HepG2 (cell line): ENCODE measurements at regions not wholly inside any gene's neighbourhood (a gene's known extent, or its start where the extent isn't known, plus 50 kb on each side); places are given as distances from the start of the nearest gene placed in this dataset.

Experiments used
- DR1 ChIP-seq: sonication (generic); formaldehyde crosslinking; IDR thresholded peaks from 2 replicates; pipeline ENCODE4 v1.8.0; 2021; ENCODE audit warnings: mild to moderate bottlenecking, missing genetic modification reagents, inconsistent platforms
- EP300 ChIP-seq, 3 experiments: sonication (generic) in 1 of 3; formaldehyde crosslinking in 1 of 3; IDR thresholded peaks; 2 replicates each; pipeline versions ENCODE4 v1.5.1 to v1.6.1; 2011 to 2020; ENCODE audit warnings: low read depth in 2 of 3, low read length in 2 of 3, borderline replicate concordance in 1 of 3, improper control_type of control experiment in 1 of 3, mild to moderate bottlenecking in 1 of 3, missing genetic modification reagents in 1 of 3, moderate library complexity in 1 of 3
- KDM1A ChIP-seq: IDR thresholded peaks from 2 replicates; pipeline ENCODE4 v1.6.1; 2016; ENCODE audit warnings: missing compliant biosample characterization
- MAFK ChIP-seq, 2 experiments: IDR thresholded peaks in 1 of 2; conservative IDR thresholded peaks in 1 of 2; 2 replicates each; pipeline ENCODE4 v1.6.1; 2011; ENCODE audit warnings: improper control_type of control experiment in 2 of 2, low read length in 2 of 2
- TF ChIP-seq, protein P1 (sequence below): sonication (generic); formaldehyde crosslinking; IDR thresholded peaks from 2 replicates; pipeline ENCODE4 v1.5.0; 2020; ENCODE audit warnings: mild to moderate bottlenecking, missing genetic modification reagents, moderate library complexity
- TF ChIP-seq, protein P2 (sequence below): sonication (generic); formaldehyde crosslinking; IDR thresholded peaks from 2 replicates; pipeline ENCODE4 v1.4.0; 2020; ENCODE audit warnings: missing genetic modification reagents, low read depth, mild to moderate bottlenecking, borderline replicate concordance
- TF ChIP-seq, protein P3 (sequence below): sonication (generic); formaldehyde crosslinking; IDR thresholded peaks from 2 replicates; pipeline ENCODE4 v1.5.0; 2020; ENCODE audit warnings: missing genetic modification reagents
- TF ChIP-seq, protein P4 (sequence below): IDR thresholded peaks from 2 replicates; pipeline ENCODE4 v1.6.1; 2012; ENCODE audit warnings: low read length, improper control_type of control experiment
- TF ChIP-seq, protein P5 (sequence below): IDR thresholded peaks from 2 replicates; pipeline ENCODE4 v1.6.1; 2012; ENCODE audit warnings: inconsistent platforms
- TF ChIP-seq, protein P6 (sequence below), 2 experiments: sonication (generic) in 1 of 2; formaldehyde crosslinking in 1 of 2; IDR thresholded peaks; 2 replicates each; pipeline versions ENCODE4 v1.4.0 to v1.6.1; 2018 to 2020; ENCODE audit warnings: missing genetic modification reagents in 2 of 2, borderline replicate concordance in 1 of 2, low read depth in 1 of 2, mild to moderate bottlenecking in 1 of 2, missing biosample characterization in 1 of 2

DNA sequence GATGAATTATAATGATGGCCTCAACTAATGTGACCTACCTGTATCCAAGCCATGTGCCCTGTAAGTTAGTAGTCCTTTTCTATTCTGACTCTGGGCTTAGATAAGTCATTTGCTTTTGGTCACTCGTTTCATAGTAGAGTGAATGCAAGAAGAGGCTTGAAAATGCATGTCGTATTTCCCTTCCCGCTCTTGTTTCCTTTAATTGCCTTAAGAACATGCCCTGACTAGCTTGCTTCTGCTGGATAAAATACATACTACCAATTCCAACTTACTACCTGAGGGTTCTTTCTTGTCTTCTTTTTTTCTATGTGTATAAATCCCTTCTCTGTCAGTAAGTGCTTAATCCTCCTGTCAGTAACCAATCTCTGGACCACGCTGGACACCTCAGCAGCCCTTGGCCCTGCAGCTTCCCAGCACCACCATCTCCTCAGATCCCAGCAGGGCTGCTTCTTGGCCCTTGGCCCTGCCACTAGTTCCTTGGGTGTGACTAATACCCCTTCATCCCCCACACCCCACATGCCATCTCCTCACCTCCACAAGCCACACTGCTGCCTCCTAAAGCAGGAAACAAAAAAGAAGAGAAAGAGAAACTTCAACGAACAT is 771.7 kb downstream of the IGSF11 start:
- TF ChIP-seq, protein P1, sequence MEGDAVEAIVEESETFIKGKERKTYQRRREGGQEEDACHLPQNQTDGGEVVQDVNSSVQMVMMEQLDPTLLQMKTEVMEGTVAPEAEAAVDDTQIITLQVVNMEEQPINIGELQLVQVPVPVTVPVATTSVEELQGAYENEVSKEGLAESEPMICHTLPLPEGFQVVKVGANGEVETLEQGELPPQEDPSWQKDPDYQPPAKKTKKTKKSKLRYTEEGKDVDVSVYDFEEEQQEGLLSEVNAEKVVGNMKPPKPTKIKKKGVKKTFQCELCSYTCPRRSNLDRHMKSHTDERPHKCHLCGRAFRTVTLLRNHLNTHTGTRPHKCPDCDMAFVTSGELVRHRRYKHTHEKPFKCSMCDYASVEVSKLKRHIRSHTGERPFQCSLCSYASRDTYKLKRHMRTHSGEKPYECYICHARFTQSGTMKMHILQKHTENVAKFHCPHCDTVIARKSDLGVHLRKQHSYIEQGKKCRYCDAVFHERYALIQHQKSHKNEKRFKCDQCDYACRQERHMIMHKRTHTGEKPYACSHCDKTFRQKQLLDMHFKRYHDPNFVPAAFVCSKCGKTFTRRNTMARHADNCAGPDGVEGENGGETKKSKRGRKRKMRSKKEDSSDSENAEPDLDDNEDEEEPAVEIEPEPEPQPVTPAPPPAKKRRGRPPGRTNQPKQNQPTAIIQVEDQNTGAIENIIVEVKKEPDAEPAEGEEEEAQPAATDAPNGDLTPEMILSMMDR (CRISPR knock-in tag), result no peak
- TF ChIP-seq MAFK (conservative IDR thresholded peaks at IDR 0.05 in 1 of 2, IDR thresholded peaks at IDR 0.05 in 1 of 2; ENCODE audit: low read length in 2 of 2), result no peak
- TF ChIP-seq DR1 (CRISPR knock-in tag), result no peak
- TF ChIP-seq, protein P2, sequence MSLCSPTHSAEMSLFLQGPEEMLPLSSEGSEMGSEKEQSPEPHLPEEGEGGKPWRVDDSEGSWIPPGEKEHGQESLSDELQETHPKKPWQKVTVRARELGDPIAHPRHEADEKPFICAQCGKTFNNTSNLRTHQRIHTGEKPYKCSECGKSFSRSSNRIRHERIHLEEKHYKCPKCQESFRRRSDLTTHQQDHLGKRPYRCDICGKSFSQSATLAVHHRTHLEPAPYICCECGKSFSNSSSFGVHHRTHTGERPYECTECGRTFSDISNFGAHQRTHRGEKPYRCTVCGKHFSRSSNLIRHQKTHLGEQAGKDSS (CRISPR knock-in tag), result no peak
- TF ChIP-seq, protein P3, sequence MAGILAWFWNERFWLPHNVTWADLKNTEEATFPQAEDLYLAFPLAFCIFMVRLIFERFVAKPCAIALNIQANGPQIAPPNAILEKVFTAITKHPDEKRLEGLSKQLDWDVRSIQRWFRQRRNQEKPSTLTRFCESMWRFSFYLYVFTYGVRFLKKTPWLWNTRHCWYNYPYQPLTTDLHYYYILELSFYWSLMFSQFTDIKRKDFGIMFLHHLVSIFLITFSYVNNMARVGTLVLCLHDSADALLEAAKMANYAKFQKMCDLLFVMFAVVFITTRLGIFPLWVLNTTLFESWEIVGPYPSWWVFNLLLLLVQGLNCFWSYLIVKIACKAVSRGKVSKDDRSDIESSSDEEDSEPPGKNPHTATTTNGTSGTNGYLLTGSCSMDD (CRISPR knock-in tag), result no peak
- TF ChIP-seq, protein P4, sequence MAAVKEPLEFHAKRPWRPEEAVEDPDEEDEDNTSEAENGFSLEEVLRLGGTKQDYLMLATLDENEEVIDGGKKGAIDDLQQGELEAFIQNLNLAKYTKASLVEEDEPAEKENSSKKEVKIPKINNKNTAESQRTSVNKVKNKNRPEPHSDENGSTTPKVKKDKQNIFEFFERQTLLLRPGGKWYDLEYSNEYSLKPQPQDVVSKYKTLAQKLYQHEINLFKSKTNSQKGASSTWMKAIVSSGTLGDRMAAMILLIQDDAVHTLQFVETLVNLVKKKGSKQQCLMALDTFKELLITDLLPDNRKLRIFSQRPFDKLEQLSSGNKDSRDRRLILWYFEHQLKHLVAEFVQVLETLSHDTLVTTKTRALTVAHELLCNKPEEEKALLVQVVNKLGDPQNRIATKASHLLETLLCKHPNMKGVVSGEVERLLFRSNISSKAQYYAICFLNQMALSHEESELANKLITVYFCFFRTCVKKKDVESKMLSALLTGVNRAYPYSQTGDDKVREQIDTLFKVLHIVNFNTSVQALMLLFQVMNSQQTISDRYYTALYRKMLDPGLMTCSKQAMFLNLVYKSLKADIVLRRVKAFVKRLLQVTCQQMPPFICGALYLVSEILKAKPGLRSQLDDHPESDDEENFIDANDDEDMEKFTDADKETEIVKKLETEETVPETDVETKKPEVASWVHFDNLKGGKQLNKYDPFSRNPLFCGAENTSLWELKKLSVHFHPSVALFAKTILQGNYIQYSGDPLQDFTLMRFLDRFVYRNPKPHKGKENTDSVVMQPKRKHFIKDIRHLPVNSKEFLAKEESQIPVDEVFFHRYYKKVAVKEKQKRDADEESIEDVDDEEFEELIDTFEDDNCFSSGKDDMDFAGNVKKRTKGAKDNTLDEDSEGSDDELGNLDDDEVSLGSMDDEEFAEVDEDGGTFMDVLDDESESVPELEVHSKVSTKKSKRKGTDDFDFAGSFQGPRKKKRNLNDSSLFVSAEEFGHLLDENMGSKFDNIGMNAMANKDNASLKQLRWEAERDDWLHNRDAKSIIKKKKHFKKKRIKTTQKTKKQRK, result no peak
- TF ChIP-seq EP300 (IDR thresholded peaks at IDR 0.05; ENCODE audit: low read depth in 2 of 2, low read length in 2 of 2), result no peak
- TF ChIP-seq EP300 (CRISPR knock-in tag; IDR thresholded peaks at IDR 0.05; ENCODE audit: borderline replicate concordance), result no peak
- no peak for TF ChIP-seq KDM1A (CRISPR knock-in tag)
- TF ChIP-seq, protein P5, sequence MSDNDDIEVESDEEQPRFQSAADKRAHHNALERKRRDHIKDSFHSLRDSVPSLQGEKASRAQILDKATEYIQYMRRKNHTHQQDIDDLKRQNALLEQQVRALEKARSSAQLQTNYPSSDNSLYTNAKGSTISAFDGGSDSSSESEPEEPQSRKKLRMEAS, result no peak
- TF ChIP-seq, protein P6, sequence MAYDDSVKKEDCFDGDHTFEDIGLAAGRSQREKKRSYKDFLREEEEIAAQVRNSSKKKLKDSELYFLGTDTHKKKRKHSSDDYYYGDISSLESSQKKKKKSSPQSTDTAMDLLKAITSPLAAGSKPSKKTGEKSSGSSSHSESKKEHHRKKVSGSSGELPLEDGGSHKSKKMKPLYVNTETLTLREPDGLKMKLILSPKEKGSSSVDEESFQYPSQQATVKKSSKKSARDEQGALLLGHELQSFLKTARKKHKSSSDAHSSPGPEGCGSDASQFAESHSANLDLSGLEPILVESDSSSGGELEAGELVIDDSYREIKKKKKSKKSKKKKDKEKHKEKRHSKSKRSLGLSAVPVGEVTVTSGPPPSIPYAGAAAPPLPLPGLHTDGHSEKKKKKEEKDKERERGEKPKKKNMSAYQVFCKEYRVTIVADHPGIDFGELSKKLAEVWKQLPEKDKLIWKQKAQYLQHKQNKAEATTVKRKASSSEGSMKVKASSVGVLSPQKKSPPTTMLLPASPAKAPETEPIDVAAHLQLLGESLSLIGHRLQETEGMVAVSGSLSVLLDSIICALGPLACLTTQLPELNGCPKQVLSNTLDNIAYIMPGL (CRISPR knock-in tag; IDR thresholded peaks at IDR 0.05; ENCODE audit: borderline replicate concordance in 1 of 2, low read depth in 1 of 2), result no peak
